NCI-H1105 treated with DMSO at 0.1 percent for 48 hours (cell line): ENCODE measurements at regions not wholly inside any gene's neighbourhood (a gene's known extent, or its start where the extent isn't known, plus 50 kb on each side); places are given as distances from the start of the nearest gene placed in this dataset.

Experiments used
- DNase-seq: peaks from one replicate; lab custom pipeline; 2025; lab: John Stamatoyannopoulos, UW

DNA sequence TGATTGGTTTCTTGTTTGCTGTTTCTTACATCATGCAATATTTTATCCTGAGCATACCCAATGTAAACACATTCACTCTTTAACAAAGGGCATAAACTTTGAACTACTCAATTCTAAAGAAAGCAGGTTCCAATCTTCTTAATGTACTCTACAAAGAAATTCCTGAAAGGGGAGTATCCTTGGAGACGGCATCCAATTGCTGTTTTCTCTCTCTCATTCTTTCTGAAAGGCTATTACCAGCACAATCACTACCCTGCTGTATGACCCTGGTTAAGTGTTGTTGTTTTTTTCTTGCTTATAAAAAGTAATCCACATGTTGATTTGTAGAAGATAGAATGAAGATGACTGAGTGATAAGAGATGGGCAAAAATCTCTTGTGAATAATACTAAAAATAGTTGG lies 176.0 kb downstream of the ZNF365 start:
- no peak for DNase-seq

GRCh38 chr10:62554632-62555199 lies 180.5 kb downstream of the ZNF365 start:
- DNase-seq = peak; percentile 0

DNA sequence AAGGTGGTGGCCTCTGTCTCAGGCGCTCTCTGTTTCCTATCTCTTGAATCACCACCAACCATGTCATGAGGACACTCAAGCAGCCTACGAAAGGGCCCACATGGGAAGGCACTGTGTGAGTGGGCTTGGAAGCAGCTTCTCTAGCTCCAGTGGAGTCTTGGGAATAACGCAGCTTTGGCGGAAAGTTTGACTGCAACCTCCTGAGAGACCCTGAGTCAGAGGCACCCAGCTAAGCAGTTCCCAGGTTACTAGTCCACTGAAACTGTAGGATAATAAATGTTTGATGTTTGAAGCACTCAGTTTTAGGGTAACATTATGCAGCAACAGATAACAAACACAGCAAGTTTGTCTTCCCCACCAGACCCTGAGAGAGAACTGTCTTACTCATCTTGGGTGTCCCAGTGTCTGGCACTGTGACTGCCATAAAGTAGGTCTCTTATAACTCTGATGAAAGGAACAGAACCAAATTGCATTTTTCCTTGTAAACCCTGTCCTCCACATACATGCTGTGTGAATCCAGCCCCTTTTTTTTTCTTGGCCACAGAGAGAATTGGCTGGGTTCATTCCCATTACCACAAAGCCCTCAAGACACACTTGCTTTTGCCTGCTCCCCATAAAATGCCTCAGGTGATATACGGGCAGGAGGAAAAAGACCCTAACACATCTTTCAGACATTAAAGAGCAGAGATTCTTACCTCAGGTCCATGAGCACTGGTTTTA lies 185.5 kb downstream of the ZNF365 start:
- no peak for DNase-seq

DNA sequence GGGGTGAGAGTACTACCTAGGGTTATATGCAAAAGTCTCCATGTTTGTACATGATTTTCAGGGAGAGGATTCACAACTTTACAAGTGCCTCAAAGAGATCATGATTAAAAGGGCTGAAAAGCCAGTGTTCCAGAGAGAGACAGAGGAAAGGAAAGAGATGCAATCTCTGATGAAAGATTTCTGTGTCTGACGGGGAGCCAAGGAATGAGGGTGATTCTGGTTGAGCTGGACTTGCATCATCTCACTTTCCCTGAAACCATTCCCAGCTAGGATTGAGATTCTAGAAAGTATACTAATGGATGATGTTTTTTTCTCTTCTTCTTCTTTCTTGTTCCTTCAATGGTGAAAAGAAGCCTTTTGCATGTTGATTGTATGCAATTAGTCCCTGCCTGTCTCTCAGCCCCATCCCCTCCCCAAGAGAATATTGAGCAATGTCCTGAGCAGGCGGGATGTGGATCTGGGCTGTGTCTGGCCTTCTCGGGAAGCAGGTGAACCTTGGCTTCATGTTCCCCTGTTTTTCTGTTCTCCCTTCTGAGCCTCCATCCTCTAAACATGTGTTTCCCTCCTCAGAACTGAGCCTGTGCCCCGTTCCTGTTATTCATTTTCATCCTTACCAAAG lies 186.1 kb downstream of the ZNF365 start:
- no peak for DNase-seq

DNA sequence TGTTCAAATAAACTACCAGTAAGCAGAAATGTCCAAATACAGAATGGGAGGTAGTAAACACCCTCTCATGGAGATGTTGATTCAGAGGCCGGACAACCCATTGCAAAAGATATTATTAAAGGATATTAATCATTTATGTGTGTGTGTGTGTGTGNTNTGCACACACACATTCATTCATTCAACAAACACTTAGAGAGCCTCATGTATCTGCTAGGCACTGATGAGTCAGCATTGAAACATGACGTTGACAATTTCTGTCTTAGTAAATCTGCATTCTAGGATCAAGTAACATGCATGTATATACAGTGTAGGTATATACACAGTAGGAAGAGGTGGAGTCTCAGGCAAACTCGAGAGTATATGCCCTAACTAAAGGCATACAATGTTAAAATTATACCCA lies 187.0 kb downstream of the ZNF365 start:
- no peak for DNase-seq

DNA sequence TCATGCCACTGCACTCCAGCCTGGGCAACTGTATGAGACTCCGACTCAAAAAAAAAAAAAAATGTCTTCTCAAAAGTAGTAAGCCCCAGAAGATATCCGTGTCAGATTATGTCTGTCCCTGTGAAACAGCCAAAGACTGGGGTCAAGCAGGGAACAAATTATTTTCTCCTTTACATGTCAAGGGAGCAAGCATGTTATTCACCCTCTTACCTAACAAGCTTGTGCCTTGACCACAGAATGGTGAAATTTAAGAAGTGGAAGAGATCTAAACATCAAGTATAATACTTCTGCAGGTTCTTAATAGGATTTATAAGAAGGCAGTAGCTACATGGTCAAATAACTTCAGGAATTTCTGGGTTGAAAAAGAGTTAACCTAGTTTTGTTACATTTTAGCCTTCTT lies 187.9 kb downstream of the ZNF365 start:
- no peak for DNase-seq

- no peak for DNase-seq
Observed at GRCh38 chr10:62562795-62563194, 188.6 kb downstream of the ZNF365 start.

DNA sequence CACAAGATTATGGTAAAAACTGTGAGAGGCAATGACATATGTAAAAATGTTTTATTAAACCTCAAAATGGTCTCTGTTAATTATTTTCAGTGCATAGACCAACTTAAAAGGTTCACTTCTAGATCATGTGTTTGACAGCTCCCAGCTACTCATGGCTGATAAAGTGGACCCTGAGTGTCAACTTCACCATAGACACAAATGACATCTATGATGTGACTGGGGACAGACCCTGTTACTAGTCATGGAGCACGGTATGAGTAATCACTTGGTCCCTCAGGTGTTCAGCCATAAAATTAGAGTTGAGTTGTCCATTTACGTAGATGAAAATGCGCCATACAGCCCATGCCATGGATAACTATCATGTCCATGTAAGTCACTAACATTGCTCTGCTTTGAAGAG lies 199.8 kb downstream of the ZNF365 start:
- DNase-seq = no peak

DNA sequence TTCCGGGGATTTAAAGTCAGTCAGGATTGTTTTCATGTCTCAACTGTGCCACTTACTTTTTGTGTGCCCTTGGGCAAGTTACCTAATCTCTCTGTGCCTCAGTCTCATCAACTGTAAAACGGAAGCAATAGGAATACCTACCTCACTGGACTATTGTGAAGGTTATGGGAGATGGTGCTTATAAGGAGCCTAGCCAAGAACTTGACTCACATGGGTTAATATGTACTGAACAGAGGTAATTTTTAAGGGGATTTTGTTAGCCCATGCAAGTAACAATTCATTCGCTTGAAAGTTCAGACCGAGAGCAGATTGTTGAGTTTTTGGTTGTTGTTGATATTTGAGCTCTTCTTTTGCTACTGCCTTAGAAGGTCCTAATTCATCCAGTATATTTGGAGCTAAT lies 202.9 kb downstream of the ZNF365 start:
- no peak for DNase-seq

DNA sequence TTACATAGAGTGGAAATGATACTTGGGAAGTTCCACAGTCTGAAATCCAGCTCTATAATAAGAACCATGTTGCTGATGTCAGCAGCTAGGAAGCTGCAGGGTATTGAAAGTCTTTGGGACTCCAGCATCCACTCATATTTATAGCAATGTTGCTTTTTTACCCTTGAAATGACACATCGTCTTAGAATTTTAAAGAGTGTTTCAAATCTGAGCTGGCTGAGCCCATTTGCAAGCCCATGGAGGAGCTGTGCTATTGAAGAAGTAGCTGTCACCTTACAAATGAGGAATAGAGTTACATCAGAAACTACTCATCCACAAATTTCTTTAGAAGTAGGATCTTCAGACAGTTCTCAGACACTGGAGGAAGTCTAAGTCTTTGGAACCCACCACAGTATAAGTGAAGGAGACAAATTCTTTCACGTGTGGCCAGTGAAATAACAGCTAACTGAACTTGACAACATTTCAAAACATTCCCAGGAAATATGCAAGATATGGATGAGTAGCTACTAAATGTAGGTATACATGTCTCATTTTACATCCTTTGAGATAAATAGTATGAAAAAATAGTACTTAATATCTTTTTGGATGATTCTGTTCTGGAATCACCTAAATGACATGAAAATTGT lies 203.6 kb downstream of the ZNF365 start:
- no peak for DNase-seq

DNA sequence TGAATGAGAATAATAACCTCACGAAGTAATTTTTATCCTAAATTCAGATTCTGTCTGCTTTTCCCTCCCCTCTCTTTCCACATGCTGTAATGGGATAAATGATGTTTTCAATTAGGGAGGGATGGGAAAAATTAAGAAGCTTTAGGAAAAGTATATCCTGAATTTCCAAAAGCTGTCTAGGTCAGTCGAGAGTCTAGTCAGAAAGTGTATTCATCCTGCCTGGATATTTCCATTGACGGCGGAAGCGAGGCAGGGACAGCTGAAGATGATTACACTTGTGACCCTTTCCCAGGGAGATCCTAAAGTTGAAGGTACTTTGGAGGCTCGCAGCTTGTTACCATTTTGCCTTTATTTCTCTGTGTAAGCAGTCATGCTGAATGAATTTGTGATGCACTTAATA lies 204.1 kb downstream of the ZNF365 start:
- no peak for DNase-seq

- no peak for DNase-seq
Observed at GRCh38 chr10:62578916-62579315, 204.7 kb downstream of the ZNF365 start.

DNA sequence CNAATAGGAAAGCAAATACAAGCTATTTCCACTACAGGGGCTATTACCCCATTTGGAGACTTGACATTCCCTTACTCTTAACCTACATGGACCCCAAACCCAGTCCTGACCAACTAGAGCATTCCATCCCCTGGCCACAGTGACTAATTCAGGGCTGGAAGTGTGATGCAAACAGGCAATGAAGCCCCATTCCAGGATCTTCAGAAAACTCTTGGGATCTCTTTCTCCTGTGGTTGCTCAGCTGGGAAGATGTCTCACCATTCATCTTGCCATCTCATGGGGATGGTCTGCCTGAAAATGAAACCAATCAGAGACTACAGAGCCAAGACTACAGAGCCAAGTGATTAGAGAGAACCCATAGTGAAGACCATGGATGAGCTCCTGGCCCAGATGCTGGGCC lies 206.2 kb downstream of the ZNF365 start:
- DNase-seq = no peak

DNA sequence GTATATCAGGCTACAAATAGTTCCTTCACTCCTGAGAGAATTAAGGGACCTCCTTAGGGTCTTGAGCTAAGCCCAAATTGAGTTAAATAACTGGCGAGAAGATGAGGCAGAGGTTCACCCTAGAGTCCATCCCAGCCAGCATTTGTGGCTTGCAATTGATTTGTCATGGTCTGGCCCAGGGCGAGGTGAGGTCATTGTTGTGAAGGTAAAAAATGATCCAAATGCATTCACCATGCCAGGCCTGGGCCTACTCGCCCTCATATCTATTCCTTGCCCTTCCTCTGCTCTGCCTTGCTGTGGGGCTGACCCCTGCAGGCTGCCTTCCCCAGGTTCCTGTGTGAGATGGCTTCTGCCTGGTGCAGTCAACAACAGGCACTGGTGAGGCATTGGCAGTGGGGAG lies 207.2 kb downstream of the ZNF365 start:
- no peak for DNase-seq

DNA sequence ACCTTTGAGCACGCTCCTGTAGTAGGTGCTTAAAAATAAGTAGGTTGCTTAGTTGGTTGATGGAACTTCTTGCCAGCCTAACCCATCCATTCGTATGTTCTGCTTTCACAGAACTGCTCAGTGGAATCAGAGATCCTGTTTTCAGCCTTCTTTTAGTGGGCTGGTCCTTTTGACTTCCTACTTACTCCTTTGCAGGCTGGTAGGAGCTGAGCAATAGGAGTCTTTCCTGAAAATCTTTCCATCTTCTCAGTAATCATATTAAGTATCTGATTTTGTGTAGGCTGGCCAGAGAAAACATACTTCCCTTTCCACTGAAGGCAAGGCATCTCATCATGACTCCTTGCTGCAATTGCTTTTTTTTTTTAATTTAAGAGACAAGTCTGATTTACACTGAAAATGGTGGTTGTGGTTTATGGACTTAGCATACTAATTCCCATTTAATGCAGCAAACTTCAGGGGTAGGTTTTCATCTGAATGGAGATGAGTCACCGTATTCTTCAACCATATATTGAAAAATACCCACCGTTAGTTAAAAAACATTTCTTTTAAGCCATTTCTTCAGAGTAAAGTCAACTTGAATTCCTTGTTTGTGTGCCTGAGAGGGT lies 208.0 kb downstream of the ZNF365 start:
- DNase-seq = no peak

- no peak for DNase-seq
Observed at GRCh38 chr10:62582804-62583208, 208.6 kb downstream of the ZNF365 start.

GRCh38 chr10:62583876-62584615 lies 209.9 kb downstream of the ZNF365 start:
- no peak for DNase-seq

GRCh38 chr10:62584731-62585130 lies 210.6 kb downstream of the ZNF365 start:
- no peak for DNase-seq

GRCh38 chr10:62585211-62585775 lies 211.1 kb downstream of the ZNF365 start:
- no peak for DNase-seq

GRCh38 chr10:62587011-62587410 lies 212.8 kb downstream of the ZNF365 start:
- DNase-seq = no peak

DNA sequence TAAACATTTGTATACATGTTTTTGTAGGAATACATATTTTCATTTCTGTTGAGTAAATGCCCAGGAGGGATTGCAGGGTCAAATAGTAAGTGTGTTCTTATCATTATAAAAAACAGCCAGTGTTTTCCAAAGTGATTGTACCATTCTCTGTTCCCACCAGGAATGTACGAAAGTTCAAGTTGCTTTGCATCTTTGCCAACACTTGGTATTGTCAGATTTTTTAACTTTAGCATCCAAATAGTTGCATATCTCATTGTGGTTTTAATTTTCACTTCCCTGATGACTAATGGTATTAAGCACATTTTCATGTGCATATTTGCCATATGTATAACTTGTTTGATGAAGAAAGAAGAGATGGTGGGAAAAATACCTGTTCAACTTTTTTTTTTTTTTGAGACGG lies 213.9 kb downstream of the ZNF365 start:
- DNase-seq = no peak

- no peak for DNase-seq
Observed at GRCh38 chr10:62589689-62590088, 214.8 kb upstream of the ADO start.
